Lung (tissue), 11 donors: ENCODE measurements at regions not wholly inside any gene's neighbourhood (a gene's known extent, or its start where the extent isn't known, plus 50 kb on each side); places are given as distances from the start of the nearest gene placed in this dataset.

Source experiments
- ATAC-seq: fragments of 200-7000 bp; cut with Tn5 transposase; one replicate; pipeline ENCODE4 v1.9.1; 2020; ENCODE audit warnings: moderate number of reproducible peaks; ENCODE audit not compliant: insufficient read depth, low FRiP score
- DNase-seq, 3 donors: peaks; one replicate each; pipeline ENCODE4 v3.0.0-alpha.2; 2013 to 2017
- H3K27ac ChIP-seq, 2 donors: one replicate each; pipeline ENCODE4 v1.5.1; 2013; ENCODE audit warnings: mild to moderate bottlenecking in 2 of 2, moderate library complexity in 2 of 2, control low read depth in 1 of 2, inconsistent platforms in 1 of 2, low read depth in 1 of 2, low read length in 1 of 2
- H3K27me3 ChIP-seq, 3 donors: one replicate each; pipeline ENCODE4 v1.5.1; 2013; ENCODE audit warnings: low read length in 2 of 3; ENCODE audit not compliant: control insufficient read depth in 3 of 3, insufficient read depth in 3 of 3
- H3K36me3 ChIP-seq, 4 donors: one replicate each; pipeline ENCODE4 v1.5.1; 2013; ENCODE audit warnings: low read length in 4 of 4, mild to moderate bottlenecking in 1 of 4, moderate library complexity in 1 of 4; ENCODE audit not compliant: control insufficient read depth in 4 of 4, insufficient read depth in 4 of 4
- H3K4me1 ChIP-seq, 5 donors: one replicate each; pipeline ENCODE4 v1.5.1; 2013; ENCODE audit warnings: low read length in 5 of 5, mild to moderate bottlenecking in 2 of 5, moderate library complexity in 1 of 5; ENCODE audit not compliant: control insufficient read depth in 5 of 5, insufficient read depth in 5 of 5
- H3K4me3 ChIP-seq: one replicate; pipeline ENCODE4 v1.5.1; 2013; ENCODE audit warnings: mild to moderate bottlenecking, control low read depth, moderate library complexity
- H3K9ac ChIP-seq, 2 donors: one replicate each; pipeline ENCODE4 v1.5.1; 2013; ENCODE audit warnings: low read length in 2 of 2, control low read depth in 1 of 2; ENCODE audit not compliant: insufficient read depth in 1 of 2
- H3K9me3 ChIP-seq, 4 donors: one replicate each; pipeline ENCODE4 v1.5.1; 2013; ENCODE audit warnings: low read length in 3 of 4, mild to moderate bottlenecking in 1 of 4, moderate library complexity in 1 of 4; ENCODE audit not compliant: control insufficient read depth in 4 of 4, insufficient read depth in 3 of 4
- WGBS, 2 donors: extraction: QIAGEN DNeasy Blood & Tissue Kit; methylation state at CpG; one replicate each; pipeline ENCODE4 v1.1.7; 2013; 5-methylcytosine and 5-hydroxymethylcytosine counted together
- TF ChIP-seq, protein P1 (sequence below): IDR thresholded peaks from 2 replicates; pipeline ENCODE4 v1.5.1; 2012; ENCODE audit warnings: mild to moderate bottlenecking; ENCODE audit errors: control extremely low read depth, extremely low read depth
- donor health status: control.
- donor health status: control.
- donor health status: Bipolar disorder and iron deficiency.
- donor health status: healthy.
- donor health status: DM: yes; HTN: yes; CAD: no.

DNA sequence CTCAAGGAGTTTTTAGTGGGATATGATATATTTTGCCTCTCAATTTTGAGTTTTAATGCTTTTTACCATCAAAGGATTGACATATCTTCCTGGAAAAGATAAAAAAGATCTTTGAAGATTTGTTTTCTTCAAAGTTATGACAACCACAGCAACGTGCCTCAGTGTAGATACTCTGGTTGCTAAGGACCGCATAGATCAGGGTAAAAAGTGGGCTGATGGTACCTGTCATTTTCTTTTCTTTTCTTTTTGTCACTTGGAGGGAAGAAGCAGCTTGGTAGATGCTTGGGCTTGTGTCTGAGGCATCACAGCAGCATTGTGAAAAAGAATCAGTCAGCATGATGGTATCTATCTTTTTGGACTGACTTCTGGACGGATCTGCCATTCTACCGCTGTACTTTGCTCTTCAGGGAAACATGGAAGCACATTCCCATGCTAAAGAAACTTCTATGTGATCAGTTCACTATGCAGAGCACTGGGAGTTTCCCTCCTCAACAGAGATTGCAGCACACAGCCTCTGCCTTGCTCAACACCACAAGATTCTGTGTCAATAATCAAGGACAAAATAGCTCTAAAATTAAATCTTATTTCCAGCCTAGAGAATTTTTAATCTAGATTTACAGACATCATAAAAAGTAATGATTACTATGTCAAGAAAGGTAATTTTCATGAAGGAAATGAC, 54.8 kb upstream of the SGK1 start:
- 60 to 78% methylated on average over 4 of the region's 4 CpGs for WGBS, 2 donors
- Histone ChIP-seq H3K27ac (peak overlapping the region in 1 of 2 donors; percentile 67), H3K9ac (no peak overlapping the region), H3K27me3 (no peaks in the 10 kb centered on the region), H3K4me3 (no peak overlapping the region), H3K9me3 (no peaks in the 10 kb centered on the region), H3K36me3 (no peaks in the 10 kb centered on the region), H3K4me1 (no peaks in the 10 kb centered on the region)
- no peak for DNase-seq
- ATAC-seq = no peak
- TF ChIP-seq, protein P1, sequence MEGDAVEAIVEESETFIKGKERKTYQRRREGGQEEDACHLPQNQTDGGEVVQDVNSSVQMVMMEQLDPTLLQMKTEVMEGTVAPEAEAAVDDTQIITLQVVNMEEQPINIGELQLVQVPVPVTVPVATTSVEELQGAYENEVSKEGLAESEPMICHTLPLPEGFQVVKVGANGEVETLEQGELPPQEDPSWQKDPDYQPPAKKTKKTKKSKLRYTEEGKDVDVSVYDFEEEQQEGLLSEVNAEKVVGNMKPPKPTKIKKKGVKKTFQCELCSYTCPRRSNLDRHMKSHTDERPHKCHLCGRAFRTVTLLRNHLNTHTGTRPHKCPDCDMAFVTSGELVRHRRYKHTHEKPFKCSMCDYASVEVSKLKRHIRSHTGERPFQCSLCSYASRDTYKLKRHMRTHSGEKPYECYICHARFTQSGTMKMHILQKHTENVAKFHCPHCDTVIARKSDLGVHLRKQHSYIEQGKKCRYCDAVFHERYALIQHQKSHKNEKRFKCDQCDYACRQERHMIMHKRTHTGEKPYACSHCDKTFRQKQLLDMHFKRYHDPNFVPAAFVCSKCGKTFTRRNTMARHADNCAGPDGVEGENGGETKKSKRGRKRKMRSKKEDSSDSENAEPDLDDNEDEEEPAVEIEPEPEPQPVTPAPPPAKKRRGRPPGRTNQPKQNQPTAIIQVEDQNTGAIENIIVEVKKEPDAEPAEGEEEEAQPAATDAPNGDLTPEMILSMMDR = no peak

DNA sequence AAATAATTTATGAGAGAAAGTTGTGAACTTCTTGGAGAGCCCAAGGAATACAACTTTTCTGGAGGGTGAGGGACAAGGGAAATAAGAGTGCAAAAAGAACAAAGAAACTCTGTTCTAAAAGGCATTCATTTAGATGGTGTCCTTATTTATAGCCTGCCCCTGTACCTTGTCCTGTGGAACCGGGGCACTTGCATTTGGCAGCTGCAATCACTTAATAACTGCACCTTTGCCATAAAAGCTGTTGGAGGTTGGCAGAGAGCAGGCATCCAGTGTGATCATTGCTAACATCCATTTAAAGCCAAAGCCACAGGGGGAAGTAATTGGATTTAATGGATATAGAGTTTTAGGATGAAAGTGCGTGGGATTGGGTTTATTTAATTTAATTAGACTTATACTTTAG, 50.8 kb upstream of the SGK1 start:
- WGBS, 2 donors = 89 to 96% methylated on average over 2 of the region's 2 CpGs
- Histone ChIP-seq H3K27ac (no peak overlapping the region), H3K9ac (no peak overlapping the region), H3K36me3 (no peaks in the 10 kb centered on the region), H3K9me3 (no peaks in the 10 kb centered on the region), H3K4me1 (no peaks in the 10 kb centered on the region), H3K27me3 (no peaks in the 10 kb centered on the region), H3K4me3 (no peak overlapping the region)
- ATAC-seq (no peak), DNase-seq (no peak)
- TF ChIP-seq, protein P1 = no peak
